Right ventricle myocardium superior (tissue), 1 donor: ENCODE measurements at regions not wholly inside any gene's neighbourhood (a gene's known extent, or its start where the extent isn't known, plus 50 kb on each side); places are given as distances from the start of the nearest gene placed in this dataset.
A peak's percentile ranks its signal among the peaks of the same experiment; 100 is the strongest.

Experiments used
- ATAC-seq: fragments of 200-7000 bp; cut with Tn5 transposase; one replicate; pipeline ENCODE4 v1.9.1; 2020; ENCODE audit warnings: mild to moderate bottlenecking; ENCODE audit not compliant: poor library complexity
- DNase-seq: peaks from one replicate; pipeline ENCODE4 v3.0.0-alpha.2; 2020
- intact Hi-C: fragments of 100-400 bp; cut with DNase I; formaldehyde crosslinking; loops from one replicate; pipeline ENCODE4 v1.11.2; 2022
- donor health status: DM: no; HTN: yes; CAD: no; lungs with severe emphysema.

DNA sequence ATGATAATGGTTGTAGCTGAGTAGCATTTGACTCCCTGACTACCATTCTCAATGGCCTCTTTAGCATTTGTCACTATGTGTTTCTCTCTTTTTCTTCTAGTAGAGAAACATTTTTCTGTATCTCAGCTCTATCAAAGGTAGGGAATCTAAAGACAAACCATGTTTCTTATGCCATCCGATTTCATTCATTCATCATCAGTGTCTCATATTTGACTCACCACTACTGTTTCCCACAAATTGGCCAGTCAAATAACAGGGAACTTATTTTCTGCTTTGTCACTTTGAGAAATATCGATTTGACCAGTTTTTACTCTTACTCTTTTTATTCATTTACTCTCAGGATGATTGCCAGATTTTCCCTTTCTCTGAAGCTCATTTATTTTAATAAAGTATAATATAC, 282.3 kb downstream of the TMEM167A start:
- intact Hi-C loops, result no loop called here
- DNase-seq (no peak), ATAC-seq (no peak)

DNA sequence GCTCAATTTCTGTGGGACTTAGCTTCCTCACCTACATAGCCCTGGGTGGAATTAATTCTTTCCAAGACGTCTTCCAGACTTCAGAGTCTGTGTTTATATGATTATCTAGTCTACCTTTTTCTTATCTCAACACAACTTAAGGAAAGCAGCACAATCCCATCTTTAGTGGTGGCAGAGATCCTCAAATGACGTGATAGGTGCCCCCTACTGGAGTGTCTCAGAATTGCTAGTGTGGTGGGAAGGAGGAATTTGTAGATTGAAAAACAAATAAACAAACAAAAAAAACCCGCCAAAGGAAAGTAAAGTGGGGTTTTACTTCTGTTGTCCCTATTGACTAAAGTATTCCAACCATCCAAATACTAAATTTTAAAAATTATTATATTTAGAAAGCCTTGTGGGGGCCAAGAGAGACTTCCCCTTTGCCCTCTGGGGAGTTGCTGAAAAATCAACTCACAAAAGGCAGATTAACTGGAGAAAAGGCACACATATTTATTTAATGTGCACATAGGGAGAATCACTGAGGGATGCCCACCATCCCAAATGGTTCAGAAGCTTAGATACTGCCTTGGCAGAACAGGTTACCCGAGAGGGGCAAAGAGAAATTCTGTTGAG, 283.3 kb downstream of the TMEM167A start:
- intact Hi-C loops, result no loop called here
- ATAC-seq, result no peak
- no peak for DNase-seq

DNA sequence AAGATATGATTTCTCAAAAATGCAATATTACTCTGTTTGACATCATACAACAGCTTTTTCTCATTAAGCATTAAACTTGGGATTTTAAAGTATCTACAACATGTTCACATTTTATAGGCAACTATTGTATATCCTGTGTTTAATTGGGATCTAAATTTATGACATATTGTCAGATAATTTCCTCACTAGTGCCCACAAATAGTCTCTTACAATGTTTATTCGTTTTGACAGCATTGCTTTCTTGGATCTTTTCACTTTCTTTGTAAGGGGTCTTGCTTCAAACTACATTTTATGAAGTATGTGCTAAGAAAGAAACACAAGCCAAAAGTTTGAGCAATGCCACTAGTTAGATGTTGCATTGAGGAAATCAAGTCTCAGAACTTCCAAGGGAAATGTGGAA, 285.1 kb downstream of the TMEM167A start:
- ATAC-seq, result no peak
- DNase-seq, result no peak
- intact Hi-C loops, result no loop called here

DNA sequence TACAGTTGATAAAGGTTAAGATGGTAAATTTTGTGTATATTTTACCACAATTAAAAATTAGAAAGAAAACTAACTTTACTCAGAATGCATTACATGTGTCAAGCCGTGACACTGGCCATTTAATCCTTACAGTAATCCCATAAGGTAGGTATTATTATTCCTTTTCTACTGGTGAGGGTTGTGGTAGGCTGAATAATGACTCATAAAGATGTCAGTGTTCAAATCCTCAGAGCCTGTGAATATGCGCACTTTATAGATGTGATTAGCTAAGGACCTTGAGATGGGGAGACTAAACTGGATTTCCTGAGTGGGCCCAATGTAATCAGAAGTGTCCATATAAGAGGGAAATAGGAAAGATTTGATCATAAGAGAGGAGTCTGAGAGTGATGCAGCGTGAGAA, 288.1 kb downstream of the TMEM167A start:
- intact Hi-C loops, result no loop called here
- DNase-seq (no peak), ATAC-seq (no peak)

DNA sequence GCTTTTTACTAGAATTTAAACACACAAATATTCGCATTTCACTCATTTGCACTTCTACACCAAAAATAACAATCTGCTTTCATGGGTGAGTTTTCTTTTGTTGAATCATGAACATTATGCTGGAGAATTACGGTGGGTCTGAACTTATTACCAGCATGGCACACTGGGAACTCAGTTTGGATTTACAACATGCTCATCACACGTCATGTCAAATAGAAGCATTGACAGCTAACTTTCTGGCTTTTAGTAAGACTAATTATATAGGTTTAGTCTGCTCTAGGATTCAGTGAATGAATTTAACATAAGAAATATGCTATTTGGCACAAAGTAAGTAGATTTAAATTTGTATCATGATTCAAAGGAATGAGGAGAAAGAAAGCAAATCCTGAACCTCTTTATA, 290.4 kb downstream of the TMEM167A start:
- intact Hi-C loops, result no loop called here
- no peak for DNase-seq
- no peak for ATAC-seq

DNA sequence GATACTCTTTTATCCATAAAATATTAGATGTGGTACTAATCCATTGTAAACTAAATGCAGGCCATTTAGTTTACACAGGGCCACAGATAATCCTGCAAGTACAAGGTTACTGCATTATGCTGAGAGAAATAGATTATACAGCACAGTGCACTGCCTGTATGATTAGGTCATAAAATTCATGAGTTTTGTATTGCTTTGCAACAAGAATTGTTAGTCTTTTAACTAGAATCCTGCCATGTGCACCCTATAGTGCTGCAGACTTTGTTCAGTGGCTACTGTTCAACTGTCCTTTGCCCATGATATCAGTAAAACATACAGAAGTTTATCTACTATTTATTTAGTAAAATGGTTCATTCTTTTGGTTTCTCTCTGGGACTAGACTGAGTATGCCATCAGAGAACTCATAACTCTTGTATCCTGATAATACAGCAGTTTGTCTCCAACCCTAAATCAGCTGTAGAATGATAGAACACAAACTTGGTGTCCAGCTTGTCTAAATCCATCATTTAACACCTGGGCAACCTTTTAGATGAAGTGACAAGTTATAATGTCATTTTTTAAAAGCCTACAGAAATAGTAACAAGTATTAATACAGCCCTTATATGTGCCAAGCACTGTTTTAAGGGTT, 291.2 kb downstream of the TMEM167A start:
- ATAC-seq (no peak), DNase-seq (no peak)
- intact Hi-C loops, result no loop called here

DNA sequence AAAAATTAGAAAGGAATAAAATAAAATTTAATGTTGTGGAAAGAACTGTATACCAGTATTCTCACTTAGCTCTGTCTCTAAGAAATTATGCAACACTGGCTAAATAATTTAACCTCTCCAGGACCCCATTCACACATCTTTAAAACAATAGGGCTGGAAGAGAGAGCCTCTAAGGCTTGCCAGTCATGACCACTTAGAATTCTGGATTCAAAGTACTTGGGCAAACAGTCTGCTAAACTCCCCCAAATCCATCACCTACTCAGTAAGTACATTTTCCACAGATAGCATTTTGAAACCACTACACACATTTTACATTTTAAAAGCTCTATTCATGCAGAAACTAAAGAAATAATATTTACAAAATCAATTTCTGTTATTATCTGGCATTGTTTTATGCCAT, 291.7 kb downstream of the TMEM167A start:
- DNase-seq (no peak), ATAC-seq (no peak)
- intact Hi-C loops, result no loop called here

DNA sequence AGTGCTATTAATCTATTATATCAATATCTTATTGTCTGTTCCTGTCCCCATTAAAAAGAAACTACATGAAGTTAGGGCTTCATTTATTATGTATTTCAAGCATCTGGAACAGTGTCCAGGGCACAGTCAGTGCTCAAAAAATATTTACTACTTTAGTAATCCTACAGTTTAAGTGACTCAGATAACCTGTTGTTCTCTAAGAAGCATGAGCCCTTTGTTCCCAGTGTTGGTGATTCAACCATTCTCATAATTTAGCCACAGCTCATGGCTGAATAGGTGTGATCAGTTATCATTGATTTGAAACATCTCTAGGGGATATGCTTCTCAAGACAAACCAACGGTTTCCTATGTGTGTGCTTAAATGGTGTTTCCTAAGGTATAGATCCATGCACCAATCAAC, 292.7 kb downstream of the TMEM167A start:
- ATAC-seq, result no peak
- intact Hi-C loops, result no loop called here
- no peak for DNase-seq

DNA sequence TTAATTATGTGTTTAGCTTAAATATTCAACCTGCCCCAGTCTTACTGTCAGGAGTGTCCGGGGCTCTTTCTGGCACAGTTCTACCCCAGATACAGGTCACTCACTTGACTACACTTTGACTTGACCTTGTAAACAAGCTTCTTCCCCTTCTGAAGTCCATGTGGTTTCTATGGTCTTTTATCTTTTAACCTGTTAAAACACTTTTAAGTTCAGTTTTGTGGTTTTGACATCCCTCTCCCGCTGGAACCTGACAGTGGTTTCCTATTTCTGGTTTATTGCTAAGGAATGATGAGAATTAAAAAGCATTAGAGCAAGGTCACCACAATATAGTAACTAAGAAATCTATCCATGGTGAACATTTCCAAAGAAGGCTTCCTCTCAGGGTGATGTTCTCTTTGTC, 300.1 kb downstream of the TMEM167A start:
- no peak for ATAC-seq
- intact Hi-C loops, result no loop called here
- no peak for DNase-seq

DNA sequence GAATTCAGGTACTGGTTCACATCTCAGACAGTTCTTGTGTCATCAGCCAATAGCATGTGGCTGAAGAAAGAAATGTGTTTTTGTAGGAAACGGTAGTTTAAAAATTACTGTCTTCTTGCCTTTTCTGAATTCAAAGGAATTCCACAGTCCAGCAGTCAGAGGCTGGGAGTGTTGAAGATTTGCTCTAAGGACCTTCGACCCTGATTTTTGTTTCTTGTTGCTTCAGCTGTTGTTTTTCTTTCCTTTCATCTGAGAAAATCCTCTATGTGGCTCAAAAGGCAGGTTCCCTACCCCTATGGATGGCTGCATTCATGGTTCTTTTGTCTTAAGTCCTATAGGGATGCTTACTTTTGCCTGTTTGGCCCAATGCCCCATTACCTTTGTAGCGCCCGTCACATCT, 304.9 kb downstream of the TMEM167A start:
- intact Hi-C loops, result no loop called here
- DNase-seq, result no peak
- ATAC-seq, result no peak

DNA sequence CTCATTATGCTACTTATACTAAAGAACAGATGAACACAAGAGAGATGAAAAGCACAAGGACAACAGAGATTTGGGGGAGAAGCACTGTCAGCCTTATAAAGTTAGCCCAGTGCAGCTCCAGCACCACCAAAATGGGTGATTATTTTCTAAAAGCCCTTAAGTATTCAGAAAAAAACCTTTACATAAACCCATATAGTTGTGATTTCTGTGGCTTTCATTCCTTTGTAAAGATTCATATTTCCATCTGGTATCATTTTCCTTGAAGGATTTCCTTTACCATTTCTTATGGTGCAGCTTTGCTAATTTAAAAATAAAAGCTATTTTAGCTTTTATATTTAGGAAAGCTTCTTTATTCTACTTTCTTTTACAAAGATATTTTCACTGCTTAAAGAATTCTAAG, 311.0 kb downstream of the TMEM167A start:
- no peak for ATAC-seq
- intact Hi-C loops, result no loop called here

DNA sequence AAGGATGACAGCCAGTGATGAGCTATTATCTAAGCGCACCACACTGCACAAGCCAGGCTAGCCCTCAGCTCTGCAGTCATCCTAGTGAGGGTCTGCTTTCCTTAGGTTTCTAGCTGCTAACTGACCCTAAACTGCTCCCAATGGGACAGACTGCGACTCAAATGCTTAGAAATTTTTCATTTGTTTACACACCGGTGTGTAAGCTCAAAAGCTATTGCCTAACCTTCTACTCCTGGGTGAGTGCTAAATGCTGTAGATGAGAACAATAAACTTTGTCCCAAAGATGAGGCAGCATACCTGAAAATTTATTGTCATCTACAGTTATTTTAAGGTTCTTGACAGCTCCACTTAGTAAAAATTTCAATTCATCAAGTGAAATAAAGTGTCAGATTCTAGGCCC, 311.4 kb downstream of the TMEM167A start:
- ATAC-seq, result no peak
- intact Hi-C loops, result no loop called here
- DNase-seq, result no peak

More for the DNA sequence above, 311.0 kb downstream of the TMEM167A start:
- DNase-seq, result no peak

DNA sequence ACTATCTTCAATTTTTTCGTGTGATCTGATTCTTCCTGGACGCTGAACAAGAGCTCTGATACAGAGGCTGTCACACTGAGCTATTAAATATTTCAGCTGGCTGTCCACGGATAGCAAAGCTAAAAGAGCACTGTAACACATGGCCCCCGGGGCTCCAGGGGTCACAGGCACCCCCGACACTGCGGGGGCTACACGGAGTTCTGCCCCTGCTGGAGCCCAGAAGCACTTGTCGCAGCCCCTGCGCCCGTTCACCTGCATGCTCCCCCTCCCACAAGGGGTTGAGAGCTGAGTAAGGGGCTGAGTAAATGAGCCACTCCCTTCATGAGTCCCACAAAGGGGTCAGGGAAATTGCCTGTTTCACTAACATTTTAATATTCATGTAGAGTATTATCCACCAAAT, 316.3 kb downstream of the TMEM167A start:
- ATAC-seq, result no peak

DNA sequence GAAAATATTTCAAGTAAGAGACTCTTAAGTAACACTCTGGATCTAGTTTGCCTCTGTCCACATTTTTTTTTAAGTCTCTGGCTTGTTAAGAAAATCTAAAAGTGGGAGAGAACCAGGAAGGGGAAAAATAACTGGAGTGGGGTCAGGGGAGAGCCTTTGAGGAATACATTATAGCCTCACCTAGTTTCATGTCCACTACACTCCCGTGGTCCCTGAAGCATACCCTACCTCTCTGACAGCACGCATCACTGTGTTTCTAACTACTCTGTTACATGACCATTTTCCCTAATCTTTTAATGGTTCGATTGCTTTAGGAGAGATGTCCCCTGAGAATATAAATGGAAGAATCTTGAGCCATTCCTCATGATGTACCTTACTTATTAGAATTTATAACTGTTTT, 318.3 kb downstream of the TMEM167A start:
- ATAC-seq (no peak), DNase-seq (no peak)
- intact Hi-C loops, result no loop called here

More for the DNA sequence above, 316.3 kb downstream of the TMEM167A start:
- no peak for DNase-seq
- intact Hi-C loops, result no loop called here

DNA sequence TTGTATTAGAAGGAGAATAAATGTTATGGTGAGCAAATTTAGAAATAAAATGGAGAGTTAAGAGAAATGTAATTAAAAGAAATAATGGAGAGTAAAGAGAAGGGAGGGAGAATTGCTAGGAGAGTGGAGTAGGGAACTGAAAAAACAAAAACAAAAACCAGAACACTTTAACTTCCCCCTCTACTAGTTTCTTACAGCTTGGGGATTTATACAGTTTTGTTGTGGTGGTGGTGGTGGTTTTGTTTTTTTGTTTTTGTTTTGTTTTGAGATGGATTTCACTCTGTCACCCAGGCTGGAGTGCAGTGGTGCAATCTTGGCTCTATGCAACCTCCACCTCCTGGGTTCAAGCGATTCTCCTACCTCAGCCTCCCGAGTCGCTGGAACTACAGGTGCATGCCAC, 322.4 kb downstream of the TMEM167A start:
- DNase-seq (no peak), ATAC-seq (no peak)
- intact Hi-C loops, result no loop called here

DNA sequence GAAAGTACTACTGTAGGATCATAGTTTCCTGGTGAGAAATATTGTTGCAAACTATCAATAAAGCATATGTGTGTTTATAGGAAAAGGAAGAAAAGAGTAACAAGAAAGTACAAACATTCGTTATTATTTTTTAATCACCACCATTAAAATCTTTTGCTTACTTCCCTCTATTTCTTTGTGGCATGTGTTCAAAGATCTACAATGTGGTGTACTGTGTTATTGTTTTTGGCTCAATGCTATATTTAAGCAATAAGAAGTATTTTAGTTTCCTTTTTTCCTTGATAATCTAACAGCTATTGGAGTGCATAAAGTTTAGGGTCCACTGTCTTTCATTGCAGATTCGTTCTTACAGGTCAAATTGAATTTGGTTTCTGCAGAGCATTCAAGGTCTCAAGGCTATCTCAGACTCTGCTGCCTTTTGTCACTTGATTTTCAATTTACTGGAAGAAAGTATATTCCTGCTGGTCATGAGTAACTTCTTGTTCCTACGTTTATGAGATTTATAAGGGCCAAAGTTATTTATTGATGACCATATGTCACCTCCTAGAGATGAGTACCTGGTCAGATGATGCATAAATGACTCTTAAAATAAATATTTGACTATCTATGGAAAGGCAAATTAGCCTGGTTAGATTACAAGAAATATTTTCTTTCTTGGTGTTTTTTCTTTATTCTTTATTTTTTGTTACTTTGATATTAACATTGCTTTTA, 323.0 kb downstream of the TMEM167A start:
- ATAC-seq (no peak), DNase-seq (no peak)
- intact Hi-C loops, result no loop called here

DNA sequence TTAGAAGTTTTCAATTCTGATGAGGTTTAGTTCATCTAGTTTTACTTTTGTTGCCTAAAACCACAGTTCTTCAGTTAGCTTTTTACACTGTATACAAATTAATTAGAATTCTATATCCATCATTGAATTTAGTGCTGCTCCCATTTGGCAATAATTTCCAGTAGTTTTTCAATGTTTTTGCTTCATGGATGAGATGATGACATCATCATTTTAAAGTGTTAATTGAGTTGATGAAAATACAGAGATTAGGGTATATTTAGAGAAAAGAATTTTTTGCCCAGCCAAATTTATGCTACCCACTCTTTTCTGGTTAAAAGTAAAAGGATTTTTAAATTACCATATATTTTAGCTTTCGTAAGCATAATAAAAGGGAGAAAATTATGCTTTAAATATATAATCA, 323.8 kb downstream of the TMEM167A start:
- intact Hi-C loops, result no loop called here
- ATAC-seq, result no peak
- no peak for DNase-seq

DNA sequence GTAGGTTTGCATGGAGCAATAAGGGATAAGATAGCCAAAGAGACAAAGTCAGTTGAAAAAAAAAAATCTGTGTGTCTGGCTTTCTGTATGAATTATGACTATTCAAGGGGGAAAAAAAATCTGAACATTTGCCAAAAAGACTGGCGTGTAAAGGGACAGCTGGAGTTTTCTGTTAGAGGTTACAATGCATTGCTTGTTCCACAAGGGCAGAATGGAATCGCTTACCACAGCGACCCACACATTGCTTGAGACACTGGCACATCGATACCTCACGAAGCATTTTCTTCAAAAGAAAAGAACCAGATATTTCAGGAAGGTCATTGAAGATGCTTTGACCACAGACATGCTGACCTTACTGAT, 327.8 kb downstream of the TMEM167A start:
- intact Hi-C loops, result no loop called here
- ATAC-seq (peak; percentile 45), DNase-seq (no peak)

DNA sequence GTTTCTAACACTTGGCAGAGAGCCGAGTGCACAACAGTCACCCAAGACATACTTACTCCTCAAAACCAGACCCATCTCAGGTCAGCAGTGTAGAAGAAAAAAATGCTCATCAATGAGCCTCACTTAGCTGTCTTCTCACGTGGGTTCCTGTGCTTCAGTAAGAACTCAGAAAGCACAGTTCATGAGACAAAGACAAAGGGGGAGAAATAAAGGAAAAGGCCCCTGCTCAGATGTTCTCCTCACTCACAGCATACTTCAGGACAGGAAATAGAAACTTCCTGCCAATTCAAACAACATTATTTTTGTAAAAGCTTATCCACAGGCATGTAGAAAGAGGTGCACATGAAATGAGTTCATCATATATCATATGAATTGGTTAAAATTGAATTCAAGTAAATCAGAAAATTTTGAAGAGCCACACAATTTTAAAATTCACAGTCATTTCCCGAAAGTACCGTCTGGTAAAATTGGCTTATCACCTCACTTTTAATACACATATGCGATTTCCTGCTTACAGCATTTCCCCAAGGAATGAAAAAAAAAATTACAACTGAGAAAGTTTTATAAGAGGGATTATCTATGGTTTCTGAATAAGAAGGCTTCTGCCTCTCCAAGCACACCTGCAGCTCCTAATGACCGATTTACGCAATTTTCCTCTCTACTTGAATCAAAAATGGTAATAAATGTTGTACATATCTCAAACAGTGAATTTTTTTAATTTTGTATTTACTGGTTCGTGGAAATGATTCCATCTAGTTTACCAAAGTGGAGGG, 328.3 kb downstream of the TMEM167A start:
- ATAC-seq (no peak), DNase-seq (no peak)
- intact Hi-C loops, result no loop called here

DNA sequence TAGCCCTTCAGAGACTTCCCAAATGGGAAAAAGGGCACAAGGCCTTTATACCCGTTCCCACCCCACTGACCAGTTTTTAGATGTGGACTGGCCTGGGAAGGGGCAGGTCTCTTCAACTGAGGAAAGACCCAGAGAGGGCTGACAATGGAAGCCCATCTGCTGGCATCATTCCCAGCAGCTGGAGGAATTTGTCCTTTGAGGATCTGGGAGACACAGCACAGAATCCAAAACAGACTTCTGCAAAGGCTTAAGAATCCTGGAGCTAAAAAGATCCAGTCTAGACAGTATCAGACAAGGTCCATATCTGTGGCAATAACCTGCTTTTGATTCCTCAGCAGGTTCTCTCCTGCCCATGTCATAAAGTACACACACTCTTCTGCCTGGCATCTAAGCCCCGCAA, 329.2 kb downstream of the TMEM167A start:
- intact Hi-C loops, result no loop called here

More for the DNA sequence above, 329.2 kb downstream of the TMEM167A start:
- DNase-seq, result no peak
- ATAC-seq, result no peak
